ENCODE measurements at regions not wholly inside any gene's neighbourhood (a gene's known extent, or its start where the extent isn't known, plus 50 kb on each side); places are given as distances from the start of the nearest gene placed in this dataset.

- CTCF ChIA-PET, result no interaction called here
- Histone ChIP-seq H3K27me3 (replicated peaks in 1 of 4; ENCODE audit: control extremely low read depth in 1 of 4, control insufficient read depth in 3 of 4, insufficient read depth in 4 of 4, low read length in 3 of 4) (no peaks in the 10 kb centered on the region), H3K9me3 (ENCODE audit: control extremely low read depth in 1 of 3, control insufficient read depth in 2 of 3, insufficient read depth in 1 of 3, low read length in 2 of 3) (no peaks in the 10 kb centered on the region), H4K20me1 (ENCODE audit: control insufficient read depth, insufficient read depth, low read length, poor library complexity, severe bottlenecking) (no peaks in the 10 kb centered on the region), H3K36me3 (replicated peaks in 1 of 2; ENCODE audit: control extremely low read depth in 1 of 2, control insufficient read depth in 1 of 2, extremely low read depth in 1 of 2, insufficient read depth in 2 of 2, low read length in 1 of 2) (no peaks in the 10 kb centered on the region), H3K27ac (ENCODE audit: low read length in 2 of 2) (no peak overlapping the region), H3K4me1 (ENCODE audit: control insufficient read depth in 2 of 2, insufficient read depth in 2 of 2, low read length in 2 of 2) (no peaks in the 10 kb centered on the region), H3K9ac (ENCODE audit: low read length) (no peak overlapping the region), H3K79me2 (ENCODE audit: control insufficient read depth, insufficient read depth, low read length) (no peaks in the 10 kb centered on the region), H3K4me2 (replicated peaks; ENCODE audit: low read depth, low read length, poor library complexity, severe bottlenecking) (no peak overlapping the region), H2AFZ (ENCODE audit: insufficient read depth, low read depth, low read length, poor library complexity, severe bottlenecking) (no peak overlapping the region), H3K4me3 (ENCODE audit: control extremely low read depth in 1 of 5, extremely low read depth in 1 of 5, insufficient read depth in 1 of 5, low read depth in 2 of 5, low read length in 4 of 5) (no peak overlapping the region)
- ATAC-seq (ENCODE audit: low read depth) (no peak), DNase-seq (no peak)
- 92% methylated on average over 20 of the region's 22 CpGs for whole genome bisulfite sequencing (ENCODE audit: insufficient coverage)
- no peaks in the 10 kb centered on the region for H3K9me3 Mint-ChIP-seq (ENCODE audit: insufficient read depth)
- H3K4me1 Mint-ChIP-seq, result no peaks in the 10 kb centered on the region
- intact Hi-C loops (cut with micrococcal nuclease), result no loop called here
- no peak overlapping the region for H3K4me3 Mint-ChIP-seq
- TF ChIP-seq CTCF (IDR thresholded peaks at IDR 0.05) (no peak), EZH2 (IDR thresholded peaks at IDR 0.05; ENCODE audit: borderline replicate concordance, insufficient read depth, low read depth, low read length, poor library complexity, severe bottlenecking) (no peak)
- H3K27me3 Mint-ChIP-seq, result no peaks in the 10 kb centered on the region
- POLR2A ChIA-PET, result no interaction called here
- no peak overlapping the region for H3K27ac Mint-ChIP-seq
Observed at GRCh38 chr9:88685966-88686365, 151.0 kb downstream of the NXNL2 start.

GRCh38 chr9:88689509-88690298 lies 154.7 kb downstream of the NXNL2 start:
- H3K79me2 ChIP-seq (ENCODE audit: control insufficient read depth, insufficient read depth, low read length), result no peaks in the 10 kb centered on the region
- Mint-ChIP-seq H3K4me3 (no peak overlapping the region), H3K9me3 (ENCODE audit: insufficient read depth) (peaks cover 4% of the 10 kb centered on the region), H3K4me1 (no peaks in the 10 kb centered on the region), H3K27me3 (peaks cover 14% of the 10 kb centered on the region), H3K27ac (no peak overlapping the region)
- intact Hi-C loops (cut with micrococcal nuclease), result no loop called here
- CTCF ChIA-PET, result no interaction called here
- H2AFZ ChIP-seq (ENCODE audit: insufficient read depth, low read depth, low read length, poor library complexity, severe bottlenecking), result no peak overlapping the region
- peaks cover 0 to 4% (median 0%) of the 10 kb centered on the region in 3 donors for H3K9me3 ChIP-seq (ENCODE audit: control extremely low read depth in 1 of 3, control insufficient read depth in 2 of 3, insufficient read depth in 1 of 3, low read length in 2 of 3)
- no peaks in the 10 kb centered on the region for H3K4me1 ChIP-seq (ENCODE audit: control insufficient read depth in 2 of 2, insufficient read depth in 2 of 2, low read length in 2 of 2)
- DNase-seq (no peak), ATAC-seq (ENCODE audit: low read depth) (no peak)
- no peaks in the 10 kb centered on the region for H4K20me1 ChIP-seq (ENCODE audit: control insufficient read depth, insufficient read depth, low read length, poor library complexity, severe bottlenecking)
- H3K27ac ChIP-seq (ENCODE audit: low read length in 2 of 2), result no peak overlapping the region
- no CpG with 5 or more reads among the region's 6 CpGs for WGBS (ENCODE audit: insufficient coverage)
- no peak overlapping the region for H3K4me3 ChIP-seq (ENCODE audit: control extremely low read depth in 1 of 5, extremely low read depth in 1 of 5, insufficient read depth in 1 of 5, low read depth in 2 of 5, low read length in 4 of 5)
- H3K36me3 ChIP-seq (replicated peaks in 1 of 2; ENCODE audit: control extremely low read depth in 1 of 2, control insufficient read depth in 1 of 2, extremely low read depth in 1 of 2, insufficient read depth in 2 of 2, low read length in 1 of 2), result no peaks in the 10 kb centered on the region
- no peak overlapping the region for H3K9ac ChIP-seq (ENCODE audit: low read length)
- no peak overlapping the region for H3K4me2 ChIP-seq (replicated peaks; ENCODE audit: low read depth, low read length, poor library complexity, severe bottlenecking)
- peaks cover 0 to 5% (median 0%) of the 10 kb centered on the region in 4 experiments for H3K27me3 ChIP-seq (replicated peaks in 1 of 4; ENCODE audit: control extremely low read depth in 1 of 4, control insufficient read depth in 3 of 4, insufficient read depth in 4 of 4, low read length in 3 of 4)
- no peak for TF ChIP-seq CTCF (IDR thresholded peaks at IDR 0.05)
- POLR2A ChIA-PET, result no interaction called here

All from B cell (primary cell).